ENCODE measurements at regions not wholly inside any gene's neighbourhood (a gene's known extent, or its start where the extent isn't known, plus 50 kb on each side); places are given as distances from the start of the nearest gene placed in this dataset.

- DNase-seq (ENCODE audit: low spot score) = no peak
Observed at GRCh38 chr1:79364896-79365295, 358.4 kb upstream of the ADGRL4 start.

DNA sequence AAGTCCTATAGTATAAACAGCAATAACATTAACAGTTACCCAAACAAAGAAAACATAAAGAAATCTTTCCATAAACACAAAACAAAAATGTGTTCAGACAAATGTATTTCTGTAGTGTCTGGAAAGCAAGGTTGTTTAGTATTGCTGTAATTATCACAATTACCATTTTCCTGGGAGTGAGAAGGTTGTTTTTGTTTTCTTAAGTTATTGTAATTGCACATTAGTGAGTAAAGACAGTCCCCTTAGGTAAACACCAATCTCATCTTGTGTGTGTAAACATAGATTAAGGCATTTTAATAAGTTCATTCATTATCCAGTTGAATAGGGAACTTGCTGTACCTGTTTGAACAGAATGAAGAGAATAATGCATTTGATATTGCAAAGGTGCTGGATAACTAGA, 356.9 kb upstream of the ADGRL4 start:
- DNase-seq (ENCODE audit: low spot score) = no peak

DNA sequence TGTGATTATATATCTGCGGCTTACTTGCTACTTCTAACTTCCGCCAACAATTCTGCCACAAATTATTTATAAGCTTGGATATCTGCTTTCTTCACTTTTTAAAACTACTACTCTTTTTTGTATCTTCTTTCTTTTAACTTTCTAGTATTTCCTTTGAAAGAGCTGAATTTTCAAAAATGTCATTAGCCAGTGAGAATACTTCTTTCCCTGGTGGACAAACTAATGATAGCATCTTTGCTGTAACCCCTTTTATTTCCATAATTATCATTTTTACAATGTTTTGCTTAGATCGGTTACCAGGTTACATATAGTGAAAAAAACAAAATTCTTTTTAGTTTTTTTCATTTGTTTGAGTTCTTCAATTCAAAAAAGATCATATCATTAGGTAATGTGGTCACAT, 355.9 kb upstream of the ADGRL4 start:
- no peak for DNase-seq (ENCODE audit: low spot score)

DNA sequence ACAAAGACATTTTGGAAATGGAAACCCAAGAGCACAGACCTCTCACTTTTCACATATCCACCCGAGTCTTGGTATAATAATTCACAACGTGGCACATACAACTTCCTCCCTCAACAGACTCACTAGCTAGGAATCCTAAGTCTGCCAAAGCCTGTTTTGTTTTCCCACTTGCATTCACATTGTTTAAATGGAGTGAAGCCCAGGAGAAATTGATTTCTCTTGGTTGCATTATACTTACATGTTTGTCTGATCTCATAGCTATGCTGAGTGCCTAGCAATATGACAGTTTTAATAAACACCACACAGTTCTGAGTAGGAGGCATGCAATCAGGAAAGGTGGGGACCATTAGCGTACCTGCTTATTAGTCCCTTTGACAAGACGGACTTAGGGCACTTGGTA, 348.6 kb upstream of the ADGRL4 start:
- DNase-seq (ENCODE audit: low spot score) = no peak

DNA sequence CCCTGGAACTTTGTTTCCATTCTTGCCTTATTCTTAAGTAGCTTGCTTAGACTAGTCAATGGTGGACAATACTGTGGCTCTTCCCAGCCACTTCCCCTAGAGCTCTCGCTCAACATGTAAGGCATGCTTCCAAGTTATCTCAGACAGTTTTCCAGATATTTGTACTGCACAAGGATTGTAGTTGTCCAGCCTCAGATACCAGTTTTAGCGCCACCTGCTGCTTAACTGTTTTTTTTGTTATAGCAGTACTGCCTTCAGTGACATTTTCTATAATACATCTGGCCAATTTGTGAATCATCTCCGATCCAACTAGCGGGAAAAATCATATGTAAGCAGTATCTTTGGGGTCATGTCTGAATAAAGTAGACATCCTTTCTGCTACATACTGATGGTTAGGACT, 346.7 kb upstream of the ADGRL4 start:
- DNase-seq (ENCODE audit: low spot score) = peak; percentile 28

GRCh38 chr1:79326875-79327274, 320.3 kb upstream of the ADGRL4 start:
- no peak for DNase-seq (ENCODE audit: low spot score)

DNA sequence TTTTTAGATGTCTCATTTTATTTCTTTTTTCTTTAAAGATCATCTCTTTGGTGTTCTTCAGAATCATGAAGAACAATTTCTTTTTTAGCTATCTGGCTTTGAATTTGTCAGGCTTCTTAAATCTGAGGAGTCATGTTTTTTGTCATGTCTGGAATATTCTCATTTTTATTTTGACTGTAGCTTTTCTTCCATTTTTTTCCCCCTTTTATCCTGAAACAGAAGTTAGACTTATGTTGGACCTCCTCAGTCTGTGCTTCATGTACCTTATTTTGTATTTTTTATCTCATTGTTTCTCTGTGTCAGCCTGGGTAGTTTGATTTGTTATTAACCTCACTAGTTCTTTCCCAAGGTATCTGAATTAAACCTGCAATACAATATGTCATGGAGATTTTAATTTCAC, 319.2 kb upstream of the ADGRL4 start:
- DNase-seq (ENCODE audit: low spot score) = no peak

- no peak for DNase-seq (ENCODE audit: low spot score)
Observed at GRCh38 chr1:79325126-79325525, 318.6 kb upstream of the ADGRL4 start.

- DNase-seq (ENCODE audit: low spot score) = peak; percentile 6
Observed at GRCh38 chr1:79323239-79324025, 316.9 kb upstream of the ADGRL4 start.

- DNase-seq (ENCODE audit: low spot score) = no peak
Observed at GRCh38 chr1:79322511-79323027, 316.0 kb upstream of the ADGRL4 start.

DNA sequence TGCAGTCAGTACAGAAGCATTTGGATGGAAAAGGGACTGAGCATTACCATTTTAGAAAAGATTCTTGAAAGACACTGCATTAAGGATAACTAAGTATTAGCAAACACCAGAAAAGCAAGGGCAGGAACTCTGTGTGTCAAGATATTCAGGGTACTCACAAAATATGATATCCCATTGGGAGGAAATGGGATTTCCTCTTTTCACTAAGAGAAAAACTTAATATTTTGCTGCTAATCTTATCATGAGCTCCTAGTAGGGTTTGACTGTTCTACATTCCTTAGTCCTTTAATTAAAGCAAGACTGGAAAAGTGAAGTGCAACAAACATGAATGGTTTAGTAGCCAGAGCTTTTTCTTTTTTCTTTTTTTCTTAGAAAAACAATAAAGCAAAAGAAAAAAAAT, 305.9 kb upstream of the ADGRL4 start:
- DNase-seq (ENCODE audit: low spot score) = no peak

- no peak for DNase-seq (ENCODE audit: low spot score)
Observed at GRCh38 chr1:79310609-79311008, 304.1 kb upstream of the ADGRL4 start.

- DNase-seq (ENCODE audit: low spot score) = no peak
Observed at GRCh38 chr1:79304131-79304530, 297.6 kb upstream of the ADGRL4 start.

DNA sequence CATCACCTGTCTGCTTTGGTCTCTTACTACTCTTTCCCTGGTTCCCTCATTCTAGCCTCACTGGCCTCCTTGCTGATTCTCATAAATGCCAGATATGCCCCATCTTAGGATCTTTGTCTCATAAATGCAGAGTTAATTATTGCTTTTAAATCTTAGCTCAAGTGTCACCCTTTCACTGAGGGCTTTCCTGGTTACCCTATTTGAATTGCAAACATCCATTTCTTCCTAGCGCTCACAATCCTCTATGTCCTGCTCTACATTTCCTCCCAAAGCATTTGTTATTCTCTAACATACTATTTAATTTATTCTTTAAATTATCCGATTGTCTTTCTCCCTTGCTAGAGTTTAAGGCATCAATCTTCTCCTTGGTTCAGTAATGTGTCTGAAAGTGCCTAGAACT, 296.5 kb upstream of the ADGRL4 start:
- no peak for DNase-seq (ENCODE audit: low spot score)

- DNase-seq (ENCODE audit: low spot score) = peak; percentile 76
Observed at GRCh38 chr1:79302380-79302930, 295.9 kb upstream of the ADGRL4 start.

GRCh38 chr1:79295967-79296366, 289.4 kb upstream of the ADGRL4 start:
- peak; percentile 49 for DNase-seq (ENCODE audit: low spot score)

GRCh38 chr1:79293611-79294010, 287.1 kb upstream of the ADGRL4 start:
- DNase-seq (ENCODE audit: low spot score) = no peak

- no peak for DNase-seq (ENCODE audit: low spot score)
Observed at GRCh38 chr1:79290927-79291474, 284.5 kb upstream of the ADGRL4 start.

DNA sequence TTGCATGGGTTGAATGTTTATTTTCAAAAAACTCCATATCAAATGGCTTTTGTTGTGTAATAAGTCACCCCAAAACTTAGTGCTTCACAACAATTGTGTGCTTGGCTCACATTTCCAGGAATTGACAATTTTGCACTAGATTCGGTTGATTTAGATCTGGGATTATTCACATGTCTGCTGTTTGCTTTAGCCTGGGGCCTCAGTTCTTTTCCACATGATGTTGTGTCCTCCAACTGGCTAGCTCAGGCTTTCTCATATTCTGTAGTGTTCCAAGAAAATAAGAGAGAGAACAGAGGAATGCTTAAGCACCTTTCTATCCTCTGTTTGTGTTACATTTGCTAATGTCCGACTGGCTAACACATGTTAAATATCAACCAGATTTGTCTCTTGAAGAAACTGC, 281.5 kb upstream of the ADGRL4 start:
- peak; percentile 6 for DNase-seq (ENCODE audit: low spot score)

- DNase-seq (ENCODE audit: low spot score) = no peak
Observed at GRCh38 chr1:79285667-79286066, 279.1 kb upstream of the ADGRL4 start.

DNA sequence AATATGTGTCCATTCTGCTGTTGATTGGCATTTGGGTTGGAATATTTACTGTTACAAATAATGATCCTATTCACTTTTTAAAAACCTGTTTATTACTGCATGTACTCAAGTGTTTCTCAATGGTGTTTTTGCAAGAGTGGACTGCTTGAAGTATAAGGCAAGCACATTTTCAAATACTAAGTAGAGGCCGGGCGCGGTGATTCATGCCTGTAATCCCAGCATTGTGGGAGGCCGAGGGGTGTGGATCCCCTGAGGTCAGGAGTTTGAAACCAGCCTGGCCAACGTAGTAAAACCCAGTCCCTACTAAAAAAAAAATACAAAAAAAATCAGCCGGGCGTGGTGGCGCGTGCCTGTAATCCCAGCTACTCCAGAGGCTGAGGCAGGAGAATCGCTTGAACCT, 276.9 kb upstream of the ADGRL4 start:
- DNase-seq (ENCODE audit: low spot score) = no peak

- no peak for DNase-seq (ENCODE audit: low spot score)
Observed at GRCh38 chr1:79281442-79281841, 274.9 kb upstream of the ADGRL4 start.

- DNase-seq (ENCODE audit: low spot score) = no peak
Observed at GRCh38 chr1:79271759-79272158, 265.2 kb upstream of the ADGRL4 start.
